IMR-90 (cell line): ENCODE measurements at regions not wholly inside any gene's neighbourhood (a gene's known extent, or its start where the extent isn't known, plus 50 kb on each side); places are given as distances from the start of the nearest gene placed in this dataset.

Experiments used
- ATAC-seq: fragments of 200-7000 bp; cut with Tn5 transposase; 2 replicates; pipeline ENCODE4 v1.9.1; 2020; ENCODE audit warnings: low read depth, mild to moderate bottlenecking, moderate library complexity
- BruUV-seq: library from RNA; stranded (reverse); fragments of 400-500 nt; replicated peaks from 2 replicates; lab custom pipeline; 2021; lab: Mats Ljungman, UMichigan
- CTCF ChIA-PET: fragments of 300-600 bp; formaldehyde crosslinking; extraction: SDS; loops from one replicate; lab custom pipeline; 2021; ENCODE audit warnings: antibody characterized with exemption; lab: Yijun Ruan, JAX
- POLR2A ChIA-PET: fragments of 300-600 bp; sonication (Branson Sonifier 250); formaldehyde crosslinking; loops from one replicate; lab custom pipeline; 2022; ENCODE audit warnings: antibody characterized with exemption; ENCODE audit not compliant: unreplicated experiment; lab: Charles Lee
- DNase-seq: peaks from one replicate; pipeline ENCODE4 v3.0.0; 2013
- H2AFZ ChIP-seq: replicated peaks from 2 replicates; pipeline ENCODE3; 2013; ENCODE audit warnings: low read length, mild to moderate bottlenecking; ENCODE audit not compliant: poor library complexity
- H2AK5ac ChIP-seq: 2 replicates; pipeline ENCODE4 v1.6.1; 2013; ENCODE audit warnings: low read depth, low read length, inconsistent platforms
- H2AK9ac ChIP-seq: replicated peaks from 2 replicates; pipeline ENCODE3; 2013; ENCODE audit warnings: mild to moderate bottlenecking, low read depth, low read length, moderate library complexity; ENCODE audit not compliant: poor library complexity
- H2BK120ac ChIP-seq: 2 replicates; pipeline ENCODE4 v1.6.1; 2013; ENCODE audit warnings: low read depth, low read length, inconsistent platforms
- H2BK15ac ChIP-seq: 3 replicates; pipeline ENCODE4 v1.6.1; 2013; ENCODE audit warnings: low read depth, low read length, inconsistent platforms
- H2BK20ac ChIP-seq: 2 replicates; pipeline ENCODE4 v1.6.1; 2013; ENCODE audit warnings: low read depth, mild to moderate bottlenecking, inconsistent platforms, low read length, moderate library complexity
- H2BK5ac ChIP-seq: 2 replicates; pipeline ENCODE4 v1.6.1; 2013; ENCODE audit warnings: mild to moderate bottlenecking, low read depth, low read length, inconsistent platforms; ENCODE audit not compliant: poor library complexity, severe bottlenecking
- H3K14ac ChIP-seq: replicated peaks from 2 replicates; pipeline ENCODE4 v1.6.1; 2013; ENCODE audit warnings: low read depth, low read length, inconsistent platforms
- H3K18ac ChIP-seq: 2 replicates; pipeline ENCODE4 v1.6.1; 2013; ENCODE audit warnings: low read depth, low read length, control low read depth
- H3K23ac ChIP-seq: 2 replicates; pipeline ENCODE4 v1.6.1; 2013; ENCODE audit warnings: low read depth, low read length, inconsistent platforms
- H3K27ac ChIP-seq: 2 replicates; pipeline ENCODE4 v1.5.1; 2013; ENCODE audit warnings: mild to moderate bottlenecking, control low read depth, low read length; ENCODE audit not compliant: insufficient read depth
- H3K27me3 ChIP-seq: 2 replicates; pipeline ENCODE4 v1.6.1; 2013; ENCODE audit warnings: low read length; ENCODE audit not compliant: control insufficient read depth, insufficient read depth
- H3K36me3 ChIP-seq: 2 replicates; pipeline ENCODE4 v1.6.1; 2013; ENCODE audit warnings: low read length, mixed read lengths; ENCODE audit not compliant: control insufficient read depth, insufficient read depth
- H3K4ac ChIP-seq: 2 replicates; pipeline ENCODE4 v1.6.1; 2013; ENCODE audit warnings: low read depth, low read length, inconsistent platforms
- H3K4me1 ChIP-seq: 2 replicates; pipeline ENCODE4 v1.6.1; 2013; ENCODE audit warnings: low read length, mixed read lengths; ENCODE audit not compliant: control insufficient read depth, insufficient read depth
- H3K4me2 ChIP-seq: 2 replicates; pipeline ENCODE4 v1.6.1; 2013; ENCODE audit warnings: low read depth, mild to moderate bottlenecking, control low read depth, low read length, moderate library complexity
- H3K4me3 ChIP-seq: 2 replicates; pipeline ENCODE4 v1.5.1; 2013; ENCODE audit warnings: low read depth, mild to moderate bottlenecking, control low read depth, low read length, moderate library complexity; ENCODE audit not compliant: insufficient read depth
- H3K56ac ChIP-seq: 2 replicates; pipeline ENCODE4 v1.6.1; 2013; ENCODE audit warnings: low read length, inconsistent platforms; ENCODE audit not compliant: insufficient read depth; ENCODE audit errors: extremely low read depth
- H3K79me1 ChIP-seq, 2 experiments: 2 replicates each; pipeline ENCODE4 v1.6.1; 2013; ENCODE audit warnings: low read length in 2 of 2, inconsistent platforms in 1 of 2, low read depth in 1 of 2
- H3K9ac ChIP-seq: 2 replicates; pipeline ENCODE4 v1.6.1; 2013; ENCODE audit warnings: low read depth, low read length, control low read depth
- H3K9me1 ChIP-seq: 2 replicates; pipeline ENCODE4 v1.6.1; 2013; ENCODE audit warnings: low read length, inconsistent platforms; ENCODE audit not compliant: insufficient read depth
- H3K9me3 ChIP-seq: 2 replicates; pipeline ENCODE4 v1.6.1; 2013; ENCODE audit warnings: low read length; ENCODE audit not compliant: control insufficient read depth, insufficient read depth
- H4K20me1 ChIP-seq: 2 replicates; pipeline ENCODE4 v1.6.1; 2013; ENCODE audit warnings: low read length, inconsistent platforms; ENCODE audit not compliant: insufficient read depth
- H4K5ac ChIP-seq: 2 replicates; pipeline ENCODE4 v1.6.1; 2013; ENCODE audit warnings: mild to moderate bottlenecking, low read depth, low read length, control low read depth
- H4K8ac ChIP-seq, 2 experiments: 2 replicates each; pipeline ENCODE4 v1.6.1; 2013; ENCODE audit warnings: low read depth in 2 of 2, low read length in 2 of 2, control low read depth in 1 of 2, inconsistent platforms in 1 of 2
- H4K91ac ChIP-seq: 2 replicates; pipeline ENCODE4 v1.6.1; 2013; ENCODE audit warnings: low read depth, low read length, inconsistent platforms; ENCODE audit not compliant: insufficient read depth
- BHLHE40 ChIP-seq: fragments of 150-350 bp; IDR thresholded peaks from 2 replicates; pipeline ENCODE4 v1.6.1; 2016; ENCODE audit warnings: mild to moderate bottlenecking, low read depth, low read length
- CEBPB ChIP-seq: IDR thresholded peaks from 2 replicates; pipeline ENCODE4 v1.6.1; 2012; ENCODE audit warnings: low read depth, low read length, improper control_type of control experiment
- CHD1 ChIP-seq: IDR thresholded peaks from 2 replicates; pipeline ENCODE4 v1.6.1; 2012; ENCODE audit warnings: low read depth, low read length, improper control_type of control experiment
- CTCF ChIP-seq: conservative IDR thresholded peaks from 2 replicates; pipeline ENCODE4 v1.5.1; 2012; ENCODE audit warnings: mild to moderate bottlenecking, low read depth, low read length, improper control_type of control experiment
- ELK1 ChIP-seq: fragments of 150-350 bp; IDR thresholded peaks from 2 replicates; pipeline ENCODE4 v1.6.1; 2016; ENCODE audit warnings: low read depth, mild to moderate bottlenecking, low read length, moderate library complexity, borderline replicate concordance
- FOS ChIP-seq: fragments of 150-350 bp; IDR thresholded peaks from 2 replicates; pipeline ENCODE4 v1.6.1; 2016; ENCODE audit warnings: low read depth, low read length
- MAFK ChIP-seq: IDR thresholded peaks from 2 replicates; pipeline ENCODE4 v1.6.1; 2012; ENCODE audit warnings: low read depth, low read length, improper control_type of control experiment
- MAZ ChIP-seq: IDR thresholded peaks from 2 replicates; pipeline ENCODE4 v1.6.1; 2012; ENCODE audit warnings: low read depth, mild to moderate bottlenecking, low read length, improper control_type of control experiment, moderate library complexity, borderline replicate concordance
- MXI1 ChIP-seq: IDR thresholded peaks from 2 replicates; pipeline ENCODE4 v1.6.1; 2012; ENCODE audit warnings: low read depth, mild to moderate bottlenecking, low read length, moderate library complexity, borderline replicate concordance
- NFE2L2 ChIP-seq: fragments of 150-350 bp; IDR thresholded peaks from 2 replicates; pipeline ENCODE4 v1.6.1; 2016; ENCODE audit warnings: low read depth, mild to moderate bottlenecking, low read length
- POLR2A ChIP-seq: IDR thresholded peaks from 2 replicates; pipeline ENCODE4 v1.6.1; 2012; ENCODE audit warnings: mild to moderate bottlenecking, low read depth, low read length
- RAD21 ChIP-seq: IDR thresholded peaks from 2 replicates; pipeline ENCODE4 v1.6.1; 2012; ENCODE audit warnings: low read length, improper control_type of control experiment
- RCOR1 ChIP-seq: IDR thresholded peaks from 2 replicates; pipeline ENCODE4 v1.6.1; 2012; ENCODE audit warnings: mild to moderate bottlenecking, low read length, improper control_type of control experiment; ENCODE audit not compliant: insufficient replicate concordance
- RFX5 ChIP-seq: IDR thresholded peaks from 2 replicates; pipeline ENCODE4 v1.8.0; 2012; ENCODE audit warnings: low read depth, mild to moderate bottlenecking, low read length, moderate library complexity
- SMC3 ChIP-seq: fragments of 150-350 bp; IDR thresholded peaks from 2 replicates; pipeline ENCODE4 v1.6.1; 2016; ENCODE audit warnings: low read depth, mild to moderate bottlenecking, antibody characterized with exemption, low read length, moderate library complexity
- USF2 ChIP-seq: fragments of 150-350 bp; IDR thresholded peaks from 2 replicates; pipeline ENCODE4 v1.6.1; 2017; ENCODE audit warnings: mild to moderate bottlenecking, antibody characterized with exemption, low read length, low read depth
- WGBS, 2 experiments: methylation state at CpG; one replicate each; pipeline versions ENCODE4 v1.1.5 to v1.1.7; 2013; ENCODE audit warnings: missing lambda C conversion rate in 2 of 2; ENCODE audit not compliant: insufficient read length in 1 of 2; ENCODE audit errors: extremely low coverage in 2 of 2; 5-methylcytosine and 5-hydroxymethylcytosine counted together
- dilution Hi-C: fragments of 300-500 bp; cut with HindIII; formaldehyde crosslinking; loops from one replicate; pipeline ENCODE4 v1.14.3; 2018; ENCODE audit warnings: low sequenced_read_pairs; ENCODE audit not compliant: unreplicated experiment
- in situ Hi-C: fragments of 300-500 bp; cut with MboI; formaldehyde crosslinking; loops from 3 replicates; pipeline ENCODE4 v1.14.3; 2019; ENCODE audit warnings: low sequenced_read_pairs, inconsistent platforms, mixed read lengths
- intact Hi-C: fragments of 100-400 bp; cut with micrococcal nuclease; formaldehyde crosslinking; loops from 2 replicates; pipeline ENCODE4 v1.10.0; 2022

- Histone ChIP-seq H4K5ac (peak overlapping the region; percentile 49), H2BK120ac (peak overlapping the region; percentile 95), H3K4me2 (no peak overlapping the region), H3K14ac (peak overlapping the region; percentile 83), H4K20me1 (no peaks in the 10 kb centered on the region), H3K36me3 (no peaks in the 10 kb centered on the region), H3K27ac (peak overlapping the region; percentile 40; the same call in 1 of the 2 replicates), H3K23ac (peak overlapping the region; percentile 71), H3K4ac (peak overlapping the region; percentile 91), H3K4me1 (peaks cover 21% of the 10 kb centered on the region), H2AK9ac (no peak overlapping the region), H2AFZ (peak overlapping the region; percentile 4), H4K91ac (peak overlapping the region; percentile 88), H3K79me1 (0 out of 4 replicates have a peak, but pooled peaks cover 0 to 5% of the 10 kb centered on the region in 2 experiments), H3K56ac (peak overlapping the region; percentile 15; the same call in 1 of the 2 replicates), H3K9ac (no peak overlapping the region), H2BK5ac (peak overlapping the region; percentile 85), H3K4me3 (no peak overlapping the region), H3K9me3 (no peaks in the 10 kb centered on the region), H4K8ac (peak overlapping the region; percentile 26 to 60; a peak in 2 of 4 replicates), H3K18ac (peak overlapping the region; percentile 84), H3K27me3 (no peaks in the 10 kb centered on the region), H2AK5ac (peak overlapping the region; percentile 92), H3K9me1 (peaks cover 22% of the 10 kb centered on the region), H2BK20ac (peak overlapping the region; percentile 96), H2BK15ac (peak overlapping the region; percentile 91; the same call in 1 of the 3 replicates)
- intact Hi-C loops = no loop called here
- WGBS, 2 experiments = no CpG with 5 or more reads among the region's 7 CpGs
- ATAC-seq (no peak), DNase-seq (no peak)
- no peak for TF ChIP-seq MXI1
- no peak for TF ChIP-seq RAD21
- no peak for TF ChIP-seq CHD1
- TF ChIP-seq CEBPB = no peak
- TF ChIP-seq USF2 = no peak
- no peak for TF ChIP-seq FOS
- TF ChIP-seq MAZ = no peak
- TF ChIP-seq MAFK = no peak
- no peak for TF ChIP-seq POLR2A
- TF ChIP-seq CTCF = no peak
- TF ChIP-seq RFX5 = no peak
- TF ChIP-seq BHLHE40 = no peak
- no peak for TF ChIP-seq SMC3
- TF ChIP-seq RCOR1 = no peak
- no peak for TF ChIP-seq NFE2L2
- no peak for TF ChIP-seq ELK1
- POLR2A ChIA-PET = no interaction called here
- no TSS peak for BruUV-seq
- CTCF ChIA-PET = interaction anchor here (0.7 kb wide), 1 partner anchor 25 kb away, joined by 3 read pairs; no protein-coding TSS in a partner anchor
- dilution Hi-C loops = no loop called here
- in situ Hi-C loops = no loop called here
Measured at GRCh38 chr15:38867556-38867955, 302.9 kb upstream of the RASGRP1 start.
